NCI-H1417 (cell line): ENCODE measurements at regions not wholly inside any gene's neighbourhood (a gene's known extent, or its start where the extent isn't known, plus 50 kb on each side); places are given as distances from the start of the nearest gene placed in this dataset.
A peak's percentile ranks its signal among the peaks of the same experiment; 100 is the strongest.

Experiments used
- DNase-seq, 3 experiments: peaks; one replicate each; lab custom pipeline; 2025; lab: John Stamatoyannopoulos, UW

- DNase-seq, result no peak
Measured at GRCh38 chr2:217336694-217337093, 476.8 kb upstream of the TNP1 start.

- peak in 1 of 3 experiments; percentile 4 for DNase-seq
Measured at GRCh38 chr2:217335341-217335966, 475.6 kb upstream of the TNP1 start.

GRCh38 chr2:217334561-217334960 is 474.7 kb upstream of the TNP1 start:
- DNase-seq, result no peak

GRCh38 chr2:217332866-217333265 is 473.0 kb upstream of the TNP1 start:
- no peak for DNase-seq

- no peak for DNase-seq
Measured at GRCh38 chr2:217332417-217332791, 472.5 kb upstream of the TNP1 start.

GRCh38 chr2:217331523-217332416 is 471.9 kb upstream of the TNP1 start:
- DNase-seq, result no peak

GRCh38 chr2:217330647-217331046 is 470.8 kb upstream of the TNP1 start:
- no peak for DNase-seq

- DNase-seq, result no peak
Measured at GRCh38 chr2:217329023-217329431, 469.2 kb upstream of the TNP1 start.

- DNase-seq, result no peak
Measured at GRCh38 chr2:217328622-217328978, 468.7 kb upstream of the TNP1 start.

GRCh38 chr2:217327953-217328621 is 468.2 kb upstream of the TNP1 start:
- no peak for DNase-seq

- peak in 1 of 3 experiments; percentile 67 for DNase-seq
Measured at GRCh38 chr2:217326238-217327022, 466.6 kb upstream of the TNP1 start.

GRCh38 chr2:217325816-217326215 is 466.0 kb upstream of the TNP1 start:
- DNase-seq, result peak in 1 of 3 experiments; percentile 39

GRCh38 chr2:217325251-217325650 is 465.4 kb upstream of the TNP1 start:
- DNase-seq, result peak in 2 of 3 experiments; percentile 36 to 92

- DNase-seq, result no peak
Measured at GRCh38 chr2:217316743-217317142, 456.9 kb upstream of the TNP1 start.

- DNase-seq, result peak in 2 of 3 experiments; percentile 78 to 96
Measured at GRCh38 chr2:217314021-217314460, 454.2 kb upstream of the TNP1 start.

- no peak for DNase-seq
Measured at GRCh38 chr2:217313386-217313785, 453.5 kb upstream of the TNP1 start.

GRCh38 chr2:217309056-217309455 is 449.2 kb upstream of the TNP1 start:
- DNase-seq, result no peak

- peak in 2 of 3 experiments; percentile 2 to 9 for DNase-seq
Measured at GRCh38 chr2:217307023-217307422, 447.2 kb upstream of the TNP1 start.

- DNase-seq, result no peak
Measured at GRCh38 chr2:217305882-217306281, 446.0 kb upstream of the TNP1 start.

- DNase-seq, result no peak
Measured at GRCh38 chr2:217304582-217304981, 444.7 kb upstream of the TNP1 start.

- DNase-seq, result no peak
Measured at GRCh38 chr2:217302856-217303255, 443.0 kb upstream of the TNP1 start.
